ENCODE measurements at regions not wholly inside any gene's neighbourhood (a gene's known extent, or its start where the extent isn't known, plus 50 kb on each side); places are given as distances from the start of the nearest gene placed in this dataset.

GRCh38 chr9:129457325-129457779, 163.5 kb downstream of the C9orf50 start:
- Histone ChIP-seq H2AFZ (replicated peaks; ENCODE audit: low read length, poor library complexity) (peak overlapping the region; percentile 19), H2BK20ac (ENCODE audit: low read depth, low read length) (no peak overlapping the region), H3K9me1 (ENCODE audit: insufficient read depth, low read length) (0 out of 2 replicates have a peak, but pooled peaks cover 2% of the 10 kb centered on the region), H3K23ac (ENCODE audit: low read depth, low read length) (no peak overlapping the region), H4K91ac (ENCODE audit: insufficient read depth, low read depth, low read length) (no peak overlapping the region), H4K8ac (ENCODE audit: low read depth in 2 of 2, low read length in 2 of 2) (no peak overlapping the region), H3K9me3 (ENCODE audit: control insufficient read depth, insufficient read depth, low read length) (no peaks in the 10 kb centered on the region), H2BK120ac (ENCODE audit: low read depth, low read length) (no peak overlapping the region), H2BK15ac (ENCODE audit: low read depth, low read length) (no peak overlapping the region; the same call in 2 of the 3 replicates), H3K4me1 (ENCODE audit: control insufficient read depth, insufficient read depth, low read length) (peaks cover 32% of the 10 kb centered on the region), H2BK5ac (ENCODE audit: low read depth, low read length, poor library complexity, severe bottlenecking) (peak overlapping the region; percentile 14), H3K79me1 (ENCODE audit: low read depth in 1 of 2, low read length in 2 of 2) (peaks cover 3 to 7% of the 10 kb centered on the region in 2 experiments; a peak in 2 of 4 replicates), H3K4me3 (ENCODE audit: insufficient read depth, low read depth, low read length) (no peak overlapping the region), H3K36me3 (ENCODE audit: control insufficient read depth, insufficient read depth, low read length) (no peaks in the 10 kb centered on the region), H4K20me1 (ENCODE audit: insufficient read depth, low read length) (no peaks in the 10 kb centered on the region), H3K27me3 (ENCODE audit: control insufficient read depth, insufficient read depth, low read length) (no peaks in the 10 kb centered on the region), H3K14ac (replicated peaks; ENCODE audit: low read depth, low read length) (no peak overlapping the region), H3K56ac (ENCODE audit: extremely low read depth, insufficient read depth, low read length) (no peak overlapping the region), H2AK5ac (ENCODE audit: low read depth, low read length) (0 out of 2 replicates have a peak overlapping the region, but pooled peaks have one; percentile 48), H3K4me2 (ENCODE audit: low read depth, low read length) (no peak overlapping the region), H2AK9ac (replicated peaks; ENCODE audit: low read depth, low read length, poor library complexity) (no peak overlapping the region), H3K18ac (ENCODE audit: low read depth, low read length) (no peak overlapping the region), H3K4ac (ENCODE audit: low read depth, low read length) (no peak overlapping the region), H3K27ac (ENCODE audit: insufficient read depth, low read length) (no peak overlapping the region), H4K5ac (ENCODE audit: low read depth, low read length) (no peak overlapping the region), H3K9ac (ENCODE audit: low read depth, low read length) (no peak overlapping the region)
- in situ Hi-C loops (cut with MboI; ENCODE audit: low sequenced_read_pairs): no loop called here
- DNase-seq (no peak), ATAC-seq (ENCODE audit: low read depth) (no peak)
- intact Hi-C loops (cut with micrococcal nuclease): no loop called here
- 100% methylated on average over 3 to 4 of the region's 6 CpGs for WGBS, 2 experiments (ENCODE audit: extremely low coverage in 2 of 2, insufficient read length in 1 of 2)
- ChIA-PET CTCF (no interaction called here), POLR2A (ENCODE audit: unreplicated experiment) (no interaction called here)
- TF ChIP-seq POLR2A (IDR thresholded peaks at IDR 0.05; ENCODE audit: low read depth, low read length) (no peak), USF2 (IDR thresholded peaks at IDR 0.05; ENCODE audit: low read depth, low read length) (no peak), CEBPB (IDR thresholded peaks at IDR 0.05; ENCODE audit: low read depth, low read length) (no peak), FOS (IDR thresholded peaks at IDR 0.05; ENCODE audit: low read depth, low read length) (no peak), CTCF (conservative IDR thresholded peaks at IDR 0.05; ENCODE audit: low read depth, low read length) (no peak), MAZ (IDR thresholded peaks at IDR 0.05; ENCODE audit: borderline replicate concordance, low read depth, low read length) (no peak), RFX5 (IDR thresholded peaks at IDR 0.05; ENCODE audit: low read depth, low read length) (no peak), SMC3 (IDR thresholded peaks at IDR 0.05; ENCODE audit: low read depth, low read length) (no peak)
- dilution Hi-C loops (cut with HindIII; ENCODE audit: low sequenced_read_pairs, unreplicated experiment): no loop called here
- no TSS peak for BruUV-seq (replicated peaks)
